ENCODE measurements at regions not wholly inside any gene's neighbourhood (a gene's known extent, or its start where the extent isn't known, plus 50 kb on each side); places are given as distances from the start of the nearest gene placed in this dataset.
"Not testable (repeated sequence)": the region's sequence is repeated elsewhere in the genome, so short reads cannot be mapped to it uniquely, and the experiment has no call there.

DNA sequence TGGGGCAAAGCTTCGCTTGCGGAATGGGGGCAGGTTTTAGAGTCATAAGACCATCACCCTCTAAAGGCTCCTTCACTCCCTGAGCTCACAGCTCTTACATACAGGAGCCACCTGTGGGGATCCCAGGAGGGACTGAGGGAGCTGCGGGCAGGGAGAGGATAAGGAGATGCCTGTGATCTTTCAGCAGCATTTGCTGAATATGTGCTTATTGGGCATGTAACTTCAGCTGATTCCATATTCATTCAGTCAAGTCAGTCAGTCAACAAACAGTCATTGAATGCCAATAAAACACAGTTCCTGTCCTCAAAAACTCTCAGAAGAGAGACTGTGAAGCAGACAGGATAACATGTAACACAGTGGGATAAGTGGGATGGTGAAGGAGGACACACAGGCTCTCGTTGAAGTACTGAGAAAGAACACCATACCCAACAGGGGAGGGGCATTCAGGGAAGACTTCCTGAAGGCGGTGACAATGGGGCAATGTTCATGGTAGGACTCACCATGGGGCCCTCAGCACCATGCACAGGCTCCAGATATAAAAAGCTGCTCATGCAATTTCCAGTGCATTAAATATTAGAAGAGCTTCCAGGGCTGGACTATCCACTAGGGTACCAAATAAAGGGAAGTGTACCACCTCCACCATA lies 240.9 kb downstream of the UACA start:
- DNase-seq = no peak

DNA sequence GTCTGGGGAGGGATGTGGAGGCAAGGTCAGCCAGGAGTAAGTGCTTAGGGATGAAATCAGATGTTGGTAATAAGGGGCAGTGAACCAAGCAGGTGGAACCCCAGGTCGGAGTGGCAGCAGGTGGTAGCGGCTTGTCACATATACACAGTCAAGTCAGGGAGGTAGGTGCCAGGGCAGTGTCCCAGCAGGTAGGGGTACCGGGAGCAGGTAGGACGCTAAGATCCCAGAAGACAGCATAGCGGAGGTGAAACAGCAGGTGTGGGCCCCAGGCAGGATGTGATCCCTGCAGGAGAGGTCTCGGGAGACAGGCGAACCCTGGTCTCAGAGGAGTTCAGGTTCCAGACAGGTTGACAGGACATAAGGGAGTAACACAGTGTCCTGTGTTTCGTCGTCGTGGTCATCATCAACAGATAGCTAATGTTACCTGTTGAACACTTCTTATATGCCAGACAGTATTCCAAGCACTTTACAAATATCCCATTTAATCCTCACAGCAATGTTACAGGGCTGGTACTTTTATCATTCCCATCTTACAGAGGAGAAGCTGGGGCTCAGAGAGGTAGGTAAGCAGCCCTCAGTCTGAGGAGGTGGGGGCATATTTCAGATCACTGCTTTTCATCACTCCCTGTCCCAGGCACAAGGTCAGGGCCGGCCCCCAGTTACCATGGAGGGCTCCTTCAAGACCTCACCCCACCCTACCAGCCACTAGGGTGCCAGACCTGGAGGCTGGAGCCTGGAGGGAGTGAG lies 241.6 kb downstream of the UACA start:
- DNase-seq = no peak

DNA sequence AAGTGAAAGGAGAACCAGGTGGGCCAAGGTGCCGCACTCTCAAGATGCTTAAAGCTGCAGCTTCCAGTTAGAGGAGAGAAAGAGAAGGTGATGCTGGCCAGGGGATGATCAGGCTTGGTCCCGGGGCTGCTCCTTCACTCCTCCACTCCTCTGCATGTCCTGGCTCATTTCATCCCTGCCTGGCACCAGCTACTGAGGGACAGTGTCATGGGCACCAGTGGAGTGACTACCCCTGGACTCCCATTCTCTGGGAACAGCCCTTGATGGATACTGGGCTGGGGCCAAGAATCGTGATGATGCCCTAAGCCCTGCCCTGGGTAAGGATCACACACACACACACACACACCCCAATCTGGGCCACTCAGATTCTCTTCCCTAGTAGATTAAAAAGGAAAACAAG lies 243.7 kb downstream of the UACA start:
- DNase-seq = no peak

- DNase-seq = no peak
Observed at GRCh38 chr15:70519004-70519365, 244.4 kb downstream of the UACA start.

GRCh38 chr15:70518201-70519003 lies 245.0 kb downstream of the UACA start:
- DNase-seq = no peak

- no peak for DNase-seq
Observed at GRCh38 chr15:70517194-70517590, 246.2 kb downstream of the UACA start.

DNA sequence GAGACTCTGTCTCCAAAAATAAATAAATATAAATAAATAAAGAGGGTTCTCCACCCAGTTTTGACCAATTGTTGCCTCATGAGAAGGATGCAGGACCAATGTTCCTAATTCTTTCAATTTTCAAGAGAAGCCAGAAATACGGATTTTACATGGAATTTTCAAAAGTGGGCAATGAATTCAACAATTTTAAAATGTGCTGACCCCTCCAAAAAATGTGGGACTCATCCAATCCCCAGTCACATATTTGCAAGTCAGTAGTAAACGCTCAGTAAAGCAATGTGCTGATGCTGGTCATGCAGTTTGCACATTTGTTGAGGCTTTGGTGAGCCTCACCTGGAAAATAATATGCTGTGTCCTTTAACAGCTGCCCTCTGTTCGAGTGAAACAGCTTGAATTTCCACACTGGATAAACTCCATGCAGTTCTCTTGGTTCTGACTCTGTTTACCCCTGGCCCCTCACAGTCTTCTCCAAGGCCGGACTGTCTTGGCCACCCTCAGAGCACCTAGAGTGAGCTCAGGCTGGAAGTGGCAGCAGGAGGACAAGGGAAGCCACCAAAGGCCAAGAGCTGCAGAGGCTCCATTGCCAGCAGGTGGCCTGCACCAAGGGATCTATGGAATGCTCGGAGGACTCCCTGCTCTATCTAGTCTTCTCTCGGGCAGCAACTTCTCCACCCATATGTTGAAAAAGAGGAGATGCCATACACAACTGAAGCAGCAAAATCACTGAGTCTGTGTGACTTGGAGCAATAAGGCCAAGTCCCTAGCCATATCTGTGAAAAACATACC lies 246.8 kb downstream of the UACA start:
- DNase-seq = no peak

DNA sequence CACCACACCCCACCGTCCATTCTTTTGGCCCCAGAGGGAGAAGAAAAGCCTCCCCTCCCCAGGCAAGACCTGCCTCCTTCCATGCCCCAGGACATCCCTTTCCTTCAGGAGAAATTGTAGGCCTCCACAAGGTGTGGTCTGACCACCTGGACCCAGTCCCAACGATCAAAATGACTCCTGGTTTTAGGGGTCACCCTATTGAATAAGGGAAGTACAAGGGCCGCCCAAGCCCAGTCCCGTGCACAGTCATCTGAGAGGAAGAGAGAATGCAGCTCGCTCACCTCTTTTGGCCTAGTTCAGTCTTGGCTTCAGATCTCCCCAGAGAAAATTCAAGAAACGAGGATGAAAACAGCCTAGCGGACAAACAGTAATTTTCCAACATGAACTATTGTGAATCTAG lies 249.1 kb downstream of the UACA start:
- no peak for DNase-seq

DNA sequence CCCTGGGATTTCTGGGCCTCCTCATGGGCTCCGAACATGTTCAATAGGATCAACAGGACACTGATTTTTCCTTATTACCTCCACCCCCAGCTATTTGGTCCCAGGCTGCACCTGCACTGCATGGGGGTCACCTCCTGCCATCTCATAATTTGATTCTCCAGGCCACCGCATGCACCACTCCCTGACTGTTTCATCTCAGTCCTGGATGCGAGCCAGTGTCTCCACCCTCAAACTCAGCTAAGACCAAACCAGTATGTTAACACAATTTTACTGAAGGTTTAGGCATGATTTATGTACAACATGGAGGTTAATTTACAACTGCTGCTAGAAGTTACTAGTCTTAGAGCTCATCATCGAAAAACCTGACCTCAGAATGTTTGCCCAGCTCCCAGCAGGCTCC lies 249.5 kb downstream of the UACA start:
- DNase-seq = no peak

- DNase-seq = peak; percentile 45
Observed at GRCh38 chr15:70512772-70513362, 250.5 kb downstream of the UACA start.

- not testable (repeated sequence) for DNase-seq
Observed at GRCh38 chr15:70511972-70512587, 251.3 kb downstream of the UACA start.

GRCh38 chr15:70510433-70510832 lies 252.9 kb downstream of the UACA start:
- no peak for DNase-seq

DNA sequence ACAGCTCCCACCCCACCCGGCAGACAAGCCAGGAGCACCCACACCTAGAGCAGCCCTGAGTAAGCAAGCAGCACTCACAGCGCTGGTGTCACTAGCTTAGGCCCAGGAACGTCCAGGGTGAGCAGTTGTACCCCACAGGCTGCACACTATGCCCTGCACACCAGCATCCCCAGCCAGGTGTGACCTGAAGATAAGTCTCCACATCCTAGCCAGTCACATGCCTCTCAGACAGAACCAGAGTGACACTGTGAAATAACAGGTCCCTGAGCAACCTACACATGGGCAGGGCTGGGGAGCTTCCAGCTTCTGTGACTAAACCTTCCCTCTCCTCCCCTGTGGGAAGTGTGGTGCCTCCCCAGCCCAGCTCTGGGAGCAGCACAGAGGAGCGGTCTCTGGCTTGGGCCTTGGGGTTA lies 253.6 kb downstream of the UACA start:
- no peak for DNase-seq

DNA sequence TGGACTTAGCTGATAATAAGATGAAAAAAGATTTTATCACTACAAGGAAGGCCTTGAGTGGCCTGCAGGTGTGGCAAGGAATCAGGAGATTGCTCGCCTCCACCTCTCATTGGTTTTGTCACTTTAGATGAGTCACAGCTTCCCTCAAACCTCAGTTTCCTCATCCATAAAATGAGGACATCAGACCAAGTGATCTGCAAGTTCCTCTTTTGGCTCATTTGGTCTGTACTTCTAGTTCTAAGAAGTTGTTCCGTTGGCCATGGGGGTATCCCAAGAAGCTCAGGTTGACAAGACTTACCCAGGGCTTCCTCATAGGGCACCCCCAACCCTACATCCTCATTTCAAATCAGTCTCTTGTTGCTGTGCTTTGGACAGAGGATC lies 254.1 kb downstream of the UACA start:
- no peak for DNase-seq

DNA sequence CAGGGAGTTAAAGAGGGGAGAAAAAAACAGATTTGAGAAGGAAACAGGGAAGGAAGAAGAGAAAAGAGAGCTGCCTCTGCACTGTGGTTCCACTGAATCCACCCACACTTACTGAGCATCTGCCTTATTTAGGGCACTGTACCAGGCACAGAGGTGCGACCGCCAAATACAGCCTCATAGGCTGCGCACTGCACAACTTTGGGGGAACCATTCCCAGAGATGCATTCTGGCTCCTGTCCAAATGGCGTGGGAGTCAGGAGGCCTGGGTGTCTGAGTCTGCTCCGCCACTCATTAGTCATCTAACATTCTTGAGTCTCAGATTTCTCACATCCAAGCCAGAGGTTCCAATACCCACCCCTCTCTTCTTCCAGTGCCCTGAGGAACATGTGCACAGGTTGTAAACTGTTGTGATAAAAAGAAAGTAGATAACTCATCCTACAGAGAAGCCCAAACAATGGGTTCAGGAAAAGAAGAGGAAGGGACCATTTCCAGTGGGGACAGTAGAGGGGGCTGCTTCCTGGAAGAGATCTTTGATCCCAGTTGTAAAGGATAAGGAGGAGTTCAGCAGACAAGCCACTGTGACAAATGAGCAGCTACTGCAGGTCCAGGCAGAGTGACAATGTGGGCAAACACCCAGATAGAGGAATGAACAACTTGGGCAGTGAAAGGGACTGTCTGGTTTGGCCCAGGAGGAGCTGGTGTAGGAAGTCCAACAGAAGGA lies 254.6 kb downstream of the UACA start:
- peak; percentile 99 for DNase-seq

- DNase-seq = peak; percentile 87
Observed at GRCh38 chr15:70507772-70508371, 255.5 kb downstream of the UACA start.

DNA sequence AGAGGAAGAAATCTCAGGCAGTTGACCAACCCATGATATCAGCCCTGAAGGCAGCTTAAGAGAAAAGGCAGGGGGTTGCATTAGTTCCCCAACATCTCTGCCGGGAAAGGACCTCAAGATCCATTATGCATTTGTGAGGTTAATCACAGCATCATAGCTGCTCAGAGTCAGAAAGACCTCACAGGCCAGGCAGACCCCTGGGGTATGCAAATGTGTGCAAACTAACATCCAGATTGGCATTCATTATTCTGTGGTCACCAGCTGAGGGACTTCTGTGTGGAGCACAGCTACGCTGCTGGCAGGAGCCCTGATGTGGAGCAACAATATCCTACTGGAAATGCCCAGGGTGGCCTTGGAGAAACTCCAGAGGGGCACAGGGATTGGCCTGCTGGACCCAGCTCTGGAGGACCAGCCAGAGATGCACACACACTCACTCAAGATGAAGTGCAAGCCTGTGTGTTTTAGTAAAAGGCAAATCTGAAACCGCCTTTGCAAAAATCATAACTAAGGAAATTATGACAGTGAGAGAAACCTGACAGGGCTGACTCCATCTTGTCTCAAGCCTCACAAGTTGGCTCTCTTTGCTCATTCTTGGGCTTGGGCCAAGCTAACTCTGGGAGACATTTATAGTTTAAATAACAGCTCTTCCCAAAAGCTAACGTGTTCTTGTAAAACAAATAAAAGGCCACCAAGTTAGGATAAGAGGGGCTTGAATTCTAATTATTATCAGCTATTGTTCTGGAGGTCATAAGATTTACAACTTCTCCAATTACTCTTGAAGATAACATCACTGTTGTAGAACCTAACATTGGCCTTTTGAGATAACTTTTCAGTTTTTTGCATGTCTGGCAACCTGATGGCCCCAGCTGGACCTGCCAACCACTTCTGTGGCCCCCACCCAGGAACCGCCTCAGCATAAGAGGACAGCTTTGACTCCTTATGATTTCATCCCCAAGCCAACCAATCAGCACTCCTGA lies 257.1 kb downstream of the UACA start:
- DNase-seq = no peak

DNA sequence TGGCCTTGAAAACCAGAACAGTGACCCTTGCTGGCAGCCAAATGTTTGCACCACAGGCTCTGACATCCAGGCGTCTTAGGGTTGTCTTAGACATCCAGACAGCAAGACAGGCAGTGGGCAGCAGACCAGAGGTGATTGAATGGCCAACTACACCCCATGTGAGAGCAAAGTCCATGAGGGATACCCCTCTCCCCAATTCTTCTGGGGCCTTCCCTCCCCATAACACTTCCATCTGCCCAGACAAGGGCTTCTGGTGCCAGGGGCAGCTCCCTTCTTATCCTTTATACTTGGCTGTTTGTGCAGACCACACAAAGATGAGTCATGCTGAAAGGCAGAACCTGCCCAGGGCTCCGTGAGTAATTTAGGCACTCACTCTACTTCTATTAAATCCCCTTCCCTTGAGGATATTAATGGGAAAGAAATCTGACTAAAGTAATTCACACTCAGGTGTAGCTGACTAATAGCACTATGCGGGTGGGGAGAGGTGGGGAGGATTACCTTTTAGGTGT lies 257.9 kb downstream of the UACA start:
- DNase-seq = peak; percentile 98

DNA sequence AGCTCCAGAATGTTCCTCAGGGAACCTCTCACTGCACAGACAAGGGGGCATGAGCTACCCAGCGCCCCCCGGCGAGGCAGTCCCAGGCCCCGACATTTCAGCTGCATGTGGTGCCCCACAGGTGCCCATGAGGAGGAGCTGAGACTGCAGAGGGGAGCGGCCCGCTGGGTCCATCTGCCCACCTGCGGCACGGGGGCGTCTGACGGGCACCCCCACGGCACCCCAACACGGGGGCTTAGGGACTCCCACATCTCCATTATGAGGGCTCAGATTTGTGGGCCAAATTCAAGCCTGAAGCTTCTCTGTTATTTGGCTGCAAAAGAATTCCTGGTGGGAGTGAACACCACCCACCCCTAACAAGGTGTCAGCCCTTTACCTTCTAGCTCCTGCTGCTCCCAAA lies 258.4 kb downstream of the UACA start:
- no peak for DNase-seq
